ENCODE measurements at regions not wholly inside any gene's neighbourhood (a gene's known extent, or its start where the extent isn't known, plus 50 kb on each side); places are given as distances from the start of the nearest gene placed in this dataset.

- intact Hi-C loops (cut with micrococcal nuclease; ENCODE audit: unreplicated experiment), result no loop called here
- H3K27ac ChIP-seq (ENCODE audit: low read depth, low read length, poor library complexity, severe bottlenecking), result no peak overlapping the region
- no TSS peak for BruUV-seq (replicated peaks)
- ChIA-PET POLR2A (ENCODE audit: low non-redundant PET) (no interaction called here), CTCF (no interaction called here)
- no peak for TF ChIP-seq CTCF (conservative IDR thresholded peaks at IDR 0.05; ENCODE audit: low read depth, low read length)
- TF ChIP-seq EZH2 (IDR thresholded peaks at IDR 0.05; ENCODE audit: borderline replicate concordance, low read depth, low read length, poor library complexity, severe bottlenecking), result no peak
- no peaks in the 10 kb centered on the region for H3K9me3 ChIP-seq (ENCODE audit: low read depth, low read length, poor library complexity, severe bottlenecking)
- no peaks in the 10 kb centered on the region for H3K27me3 ChIP-seq (replicated peaks; ENCODE audit: insufficient read depth, low read depth, low read length, poor library complexity)
- H3K4me1 ChIP-seq (ENCODE audit: insufficient read depth, low read length, poor library complexity, severe bottlenecking), result no peaks in the 10 kb centered on the region
- DNase-seq (ENCODE audit: low spot score), result no peak
- no peak overlapping the region for H3K4me3 ChIP-seq (ENCODE audit: low read depth, low read length, poor library complexity, severe bottlenecking)
- H3K36me3 ChIP-seq (ENCODE audit: insufficient read depth, low read length, poor library complexity, severe bottlenecking), result no peaks in the 10 kb centered on the region
Observed at GRCh38 chr7:12815871-12816270, 128.4 kb downstream of the ARL4A start.

DNA sequence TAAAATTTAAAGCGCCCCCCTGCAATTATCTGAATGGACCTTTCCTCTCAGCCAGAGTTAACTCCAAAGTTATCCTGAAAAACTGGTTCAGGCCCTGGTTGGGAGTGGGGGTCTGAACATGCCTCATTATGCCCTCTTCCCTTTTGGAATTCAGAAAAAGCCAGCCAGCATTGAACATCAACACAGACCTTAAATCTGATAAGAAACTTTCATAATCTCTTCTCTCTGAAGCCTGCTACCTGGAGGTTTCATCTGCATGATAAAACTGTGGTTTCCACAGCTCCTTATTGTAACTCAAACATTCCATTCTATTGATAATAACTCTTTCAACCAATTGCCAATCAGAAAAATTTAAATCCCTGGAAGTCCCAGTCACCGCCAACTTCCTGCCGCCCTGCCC is 133.3 kb downstream of the ARL4A start:
- no TSS peak for BruUV-seq (replicated peaks)
- Histone ChIP-seq H3K36me3 (ENCODE audit: insufficient read depth, low read length, poor library complexity, severe bottlenecking) (no peaks in the 10 kb centered on the region), H3K27me3 (replicated peaks; ENCODE audit: insufficient read depth, low read depth, low read length, poor library complexity) (no peaks in the 10 kb centered on the region), H3K4me3 (ENCODE audit: low read depth, low read length, poor library complexity, severe bottlenecking) (no peak overlapping the region), H3K27ac (ENCODE audit: low read depth, low read length, poor library complexity, severe bottlenecking) (no peak overlapping the region), H3K9me3 (ENCODE audit: low read depth, low read length, poor library complexity, severe bottlenecking) (no peaks in the 10 kb centered on the region), H3K4me1 (ENCODE audit: insufficient read depth, low read length, poor library complexity, severe bottlenecking) (no peaks in the 10 kb centered on the region)
- TF ChIP-seq CTCF (conservative IDR thresholded peaks at IDR 0.05; ENCODE audit: low read depth, low read length) (no peak), EZH2 (IDR thresholded peaks at IDR 0.05; ENCODE audit: borderline replicate concordance, low read depth, low read length, poor library complexity, severe bottlenecking) (no peak)
- ChIA-PET POLR2A (ENCODE audit: low non-redundant PET) (no interaction called here), CTCF (no interaction called here)
- intact Hi-C loops (cut with micrococcal nuclease; ENCODE audit: unreplicated experiment), result no loop called here
- no peak for DNase-seq (ENCODE audit: low spot score)

- POLR2A ChIA-PET (ENCODE audit: low non-redundant PET), result no interaction called here
- H3K4me1 ChIP-seq (ENCODE audit: insufficient read depth, low read length, poor library complexity, severe bottlenecking), result no peaks in the 10 kb centered on the region
- H3K36me3 ChIP-seq (ENCODE audit: insufficient read depth, low read length, poor library complexity, severe bottlenecking), result no peaks in the 10 kb centered on the region
- TF ChIP-seq EZH2 (IDR thresholded peaks at IDR 0.05; ENCODE audit: borderline replicate concordance, low read depth, low read length, poor library complexity, severe bottlenecking) (no peak), CTCF (conservative IDR thresholded peaks at IDR 0.05; ENCODE audit: low read depth, low read length) (no peak)
- CTCF ChIA-PET, result no interaction called here
- H3K9me3 ChIP-seq (ENCODE audit: low read depth, low read length, poor library complexity, severe bottlenecking), result no peaks in the 10 kb centered on the region
- no peak for DNase-seq (ENCODE audit: low spot score)
- no TSS peak for BruUV-seq (replicated peaks)
- H3K4me3 ChIP-seq (ENCODE audit: low read depth, low read length, poor library complexity, severe bottlenecking), result no peak overlapping the region
- no peaks in the 10 kb centered on the region for H3K27me3 ChIP-seq (replicated peaks; ENCODE audit: insufficient read depth, low read depth, low read length, poor library complexity)
- intact Hi-C loops (cut with micrococcal nuclease; ENCODE audit: unreplicated experiment), result no loop called here
- no peak overlapping the region for H3K27ac ChIP-seq (ENCODE audit: low read depth, low read length, poor library complexity, severe bottlenecking)
Observed at GRCh38 chr7:12821746-12822145, 134.3 kb downstream of the ARL4A start.
